Transverse colon (tissue), 4 donors: ENCODE measurements at regions not wholly inside any gene's neighbourhood (a gene's known extent, or its start where the extent isn't known, plus 50 kb on each side); places are given as distances from the start of the nearest gene placed in this dataset.
A peak's percentile ranks its signal among the peaks of the same experiment; 100 is the strongest.

Source experiments
- DNase-seq: peaks from one replicate; pipeline ENCODE4 v3.0.0-alpha.2; 2019
- H3K27ac ChIP-seq, 4 donors: fragments of 200-600 bp; sonication (generic); 2 replicates each; pipeline ENCODE4 v1.5.1; 2016 to 2018; ENCODE audit warnings: inconsistent platforms in 4 of 4
- H3K27me3 ChIP-seq: fragments of 200-600 bp; sonication (generic); 2 replicates; pipeline ENCODE4 v1.5.1; 2017; ENCODE audit warnings: inconsistent platforms
- H3K36me3 ChIP-seq, 4 donors: fragments of 200-600 bp; sonication (generic); 2 replicates each; pipeline ENCODE4 v1.5.1; 2017 to 2019; ENCODE audit warnings: inconsistent platforms in 4 of 4
- H3K4me1 ChIP-seq, 4 donors: fragments of 200-600 bp; sonication (generic); 2 replicates each; pipeline ENCODE4 v1.5.1; 2017 to 2020; ENCODE audit warnings: inconsistent platforms in 4 of 4
- H3K4me3 ChIP-seq, 4 donors: fragments of 200-600 bp; sonication (generic); 1 replicate in 1 of 4; 2 replicates in 3 of 4; pipeline versions ENCODE4 v1.5.1 to v1.6.1; 2017 to 2019; ENCODE audit warnings: inconsistent platforms in 4 of 4
- H3K9me3 ChIP-seq, 2 donors: fragments of 200-600 bp; sonication (generic); 2 replicates each; pipeline ENCODE4 v1.5.1; 2017 to 2019; ENCODE audit warnings: inconsistent platforms in 2 of 2
- EP300 ChIP-seq: sonication (generic); formaldehyde crosslinking; IDR thresholded peaks from one replicate; pipeline ENCODE4 v1.6.1; 2017; ENCODE audit warnings: antibody characterized with exemption, low read depth
- POLR2A ChIP-seq: fragments of 450-650 bp; IDR thresholded peaks from one replicate; pipeline ENCODE4 v1.6.1; 2016; ENCODE audit warnings: antibody characterized with exemption, mild to moderate bottlenecking, moderate library complexity
- POLR2AphosphoS5 ChIP-seq, 3 donors: sonication (generic); formaldehyde crosslinking; IDR thresholded peaks; one replicate each; pipeline ENCODE4 v1.6.1; 2016; ENCODE audit warnings: antibody characterized with exemption in 3 of 3
- WGBS, 2 donors: methylation state at CpG; one replicate each; pipeline ENCODE4 v1.1.5; 2018; ENCODE audit warnings: low coverage in 1 of 2; 5-methylcytosine and 5-hydroxymethylcytosine counted together
- in situ Hi-C, 4 donors: fragments of 200-750 bp; cut with MboI; loops; one replicate each; pipeline versions ENCODE4 v1.15.0 to v1.15.1; 2017; ENCODE audit warnings: low sequenced_read_pairs in 3 of 4, low pct_ligation_motif_present in 1 of 4, low pct_unique_long_range_greater_than_20kb in 1 of 4
- intact Hi-C: fragments of 100-400 bp; cut with DNase I; formaldehyde crosslinking; loops from one replicate; pipeline ENCODE4 v1.15.1; 2023; ENCODE audit warnings: low total_unique reads
- TF ChIP-seq, protein P1 (sequence below), 5 experiments: fragments of 200-600 bp in 3 of 5; fragments of 450-650 bp in 2 of 5; sonication (generic) in 3 of 5; IDR thresholded peaks; 1 replicate in 2 of 5; 2 replicates in 3 of 5; pipeline ENCODE4 v1.5.1; 2016 to 2017; ENCODE audit warnings: antibody characterized with exemption in 5 of 5, inconsistent platforms in 3 of 5, mild to moderate bottlenecking in 2 of 5, moderate library complexity in 1 of 5

DNA sequence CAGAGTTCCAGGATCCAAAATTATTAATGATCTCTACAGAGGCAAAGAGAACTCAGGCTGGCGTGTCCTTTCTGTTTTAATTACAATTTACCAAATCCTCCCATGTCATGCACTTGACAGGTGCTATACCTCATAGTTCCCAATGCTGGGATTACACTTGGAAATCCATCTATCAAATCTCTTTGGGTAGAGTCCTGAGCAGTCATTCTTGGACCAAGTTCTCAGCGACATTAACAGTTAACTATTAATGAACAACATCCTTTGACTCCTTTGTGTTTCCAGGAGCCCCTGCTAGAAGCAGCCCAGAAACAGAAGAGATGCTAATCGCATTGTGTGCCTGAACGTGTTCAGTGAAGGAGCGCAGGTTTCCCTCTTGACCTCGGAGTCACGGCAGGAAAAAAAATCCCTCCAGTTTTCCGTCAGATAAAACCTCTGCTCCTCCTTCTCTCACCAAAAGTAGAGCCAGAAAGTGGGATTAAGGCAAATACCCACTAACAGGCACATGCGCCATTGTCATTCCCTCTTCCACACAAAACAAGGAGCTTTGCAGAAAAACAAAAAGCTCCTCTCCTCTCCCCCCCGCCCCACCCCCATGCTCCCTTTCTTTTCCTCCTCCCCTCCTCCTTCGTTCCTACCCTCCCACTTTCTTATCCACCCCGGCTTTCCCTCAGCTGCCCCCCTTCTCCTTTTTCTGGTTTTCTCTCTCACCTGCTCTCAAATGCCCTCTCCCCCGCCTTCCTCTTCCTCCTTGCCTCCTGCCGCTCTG is 224.7 kb downstream of the ZIC5 start:
- no peak overlapping the region for H3K4me3 ChIP-seq
- no peaks in the 10 kb centered on the region for H3K27me3 ChIP-seq
- no peaks in the 10 kb centered on the region for H3K9me3 ChIP-seq
- peaks cover 0 to 23% (median 10%) of the 10 kb centered on the region in 4 donors for H3K4me1 ChIP-seq
- WGBS, 2 donors, result 68 to 70% methylated on average over 13 to 14 of the region's 14 CpGs
- H3K27ac ChIP-seq, result no peak overlapping the region
- H3K36me3 ChIP-seq, result no peaks in the 10 kb centered on the region
- no peak for DNase-seq
- in situ Hi-C loops (no loop called here), intact Hi-C loops (no loop called here)
- no peak for TF ChIP-seq POLR2A
- TF ChIP-seq, protein P1, sequence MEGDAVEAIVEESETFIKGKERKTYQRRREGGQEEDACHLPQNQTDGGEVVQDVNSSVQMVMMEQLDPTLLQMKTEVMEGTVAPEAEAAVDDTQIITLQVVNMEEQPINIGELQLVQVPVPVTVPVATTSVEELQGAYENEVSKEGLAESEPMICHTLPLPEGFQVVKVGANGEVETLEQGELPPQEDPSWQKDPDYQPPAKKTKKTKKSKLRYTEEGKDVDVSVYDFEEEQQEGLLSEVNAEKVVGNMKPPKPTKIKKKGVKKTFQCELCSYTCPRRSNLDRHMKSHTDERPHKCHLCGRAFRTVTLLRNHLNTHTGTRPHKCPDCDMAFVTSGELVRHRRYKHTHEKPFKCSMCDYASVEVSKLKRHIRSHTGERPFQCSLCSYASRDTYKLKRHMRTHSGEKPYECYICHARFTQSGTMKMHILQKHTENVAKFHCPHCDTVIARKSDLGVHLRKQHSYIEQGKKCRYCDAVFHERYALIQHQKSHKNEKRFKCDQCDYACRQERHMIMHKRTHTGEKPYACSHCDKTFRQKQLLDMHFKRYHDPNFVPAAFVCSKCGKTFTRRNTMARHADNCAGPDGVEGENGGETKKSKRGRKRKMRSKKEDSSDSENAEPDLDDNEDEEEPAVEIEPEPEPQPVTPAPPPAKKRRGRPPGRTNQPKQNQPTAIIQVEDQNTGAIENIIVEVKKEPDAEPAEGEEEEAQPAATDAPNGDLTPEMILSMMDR (IDR thresholded peaks at IDR 0.05), result no peak

DNA sequence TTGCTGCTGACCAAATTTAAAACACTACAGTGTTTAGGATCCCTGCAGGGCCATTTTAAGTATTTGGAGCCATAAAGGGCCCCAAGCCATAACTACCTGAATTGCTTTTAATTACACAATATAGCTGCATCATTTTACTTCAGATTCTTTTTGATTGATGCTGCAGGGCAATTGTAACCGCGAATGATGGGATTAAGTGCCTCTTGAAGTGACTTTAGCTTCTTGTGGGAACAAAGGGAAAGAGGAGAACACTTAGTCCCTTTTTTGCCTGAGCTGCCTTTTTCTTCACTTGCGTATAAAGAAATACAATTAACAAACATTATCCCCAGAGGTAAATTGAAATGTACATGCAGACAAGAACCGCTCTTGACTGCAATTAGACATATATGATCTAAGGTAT is 228.5 kb downstream of the ZIC5 start:
- Histone ChIP-seq H3K36me3 (no peaks in the 10 kb centered on the region), H3K27ac (peak overlapping the region in 1 of 4 donors; percentile 58), H3K9me3 (no peaks in the 10 kb centered on the region), H3K4me3 (no peak overlapping the region), H3K27me3 (no peaks in the 10 kb centered on the region), H3K4me1 (peaks cover 0 to 20% (median 11%) of the 10 kb centered on the region in 4 donors)
- TF ChIP-seq EP300, result no peak
- TF ChIP-seq POLR2A, result no peak
- TF ChIP-seq POLR2AphosphoS5 (IDR thresholded peaks at IDR 0.05), result no peak
- TF ChIP-seq, protein P1 (IDR thresholded peaks at IDR 0.05), result no peak
- intact Hi-C loops, result no loop called here
- DNase-seq, result no peak
- in situ Hi-C loops, result no loop called here
- WGBS, 2 donors, result 65 to 79% methylated on average over 2 to 4 of the region's 4 CpGs

DNA sequence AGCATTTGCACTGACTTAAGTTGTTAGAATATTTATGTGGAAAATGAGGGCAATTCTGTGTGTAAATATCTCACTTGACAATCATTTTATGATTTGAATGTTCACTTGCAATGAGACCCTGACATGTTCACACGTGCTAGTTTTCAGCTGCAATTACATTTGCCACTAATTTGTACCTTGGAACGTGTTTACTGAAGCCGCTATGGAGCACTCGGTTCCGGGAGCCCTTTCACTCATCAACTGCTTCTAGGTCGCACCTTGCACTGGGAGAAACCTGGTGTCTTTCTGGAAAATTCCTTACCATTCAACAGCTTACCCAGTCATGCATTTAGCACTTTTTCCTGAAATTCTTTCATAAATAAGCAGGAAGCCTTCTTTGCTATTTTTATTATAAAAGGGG is 229.6 kb downstream of the ZIC5 start:
- no peaks in the 10 kb centered on the region for H3K27me3 ChIP-seq
- no peaks in the 10 kb centered on the region for H3K36me3 ChIP-seq
- no peak overlapping the region for H3K4me3 ChIP-seq
- H3K27ac ChIP-seq, result peak overlapping the region; percentile 46 to 59 (median 54)
- 28 to 32% methylated on average over 5 to 6 of the region's 6 CpGs for WGBS, 2 donors
- intact Hi-C loops, result no loop called here
- TF ChIP-seq EP300, result no peak
- TF ChIP-seq, protein P1 (IDR thresholded peaks at IDR 0.05), result no peak
- TF ChIP-seq POLR2A, result no peak
- TF ChIP-seq POLR2AphosphoS5 (IDR thresholded peaks at IDR 0.05), result peak in 1 of 3 donors; percentile 41
- in situ Hi-C loops, result no loop called here
- peaks cover 0 to 20% (median 11%) of the 10 kb centered on the region in 4 donors for H3K4me1 ChIP-seq
- H3K9me3 ChIP-seq, result no peaks in the 10 kb centered on the region
- peak; percentile 54 for DNase-seq

DNA sequence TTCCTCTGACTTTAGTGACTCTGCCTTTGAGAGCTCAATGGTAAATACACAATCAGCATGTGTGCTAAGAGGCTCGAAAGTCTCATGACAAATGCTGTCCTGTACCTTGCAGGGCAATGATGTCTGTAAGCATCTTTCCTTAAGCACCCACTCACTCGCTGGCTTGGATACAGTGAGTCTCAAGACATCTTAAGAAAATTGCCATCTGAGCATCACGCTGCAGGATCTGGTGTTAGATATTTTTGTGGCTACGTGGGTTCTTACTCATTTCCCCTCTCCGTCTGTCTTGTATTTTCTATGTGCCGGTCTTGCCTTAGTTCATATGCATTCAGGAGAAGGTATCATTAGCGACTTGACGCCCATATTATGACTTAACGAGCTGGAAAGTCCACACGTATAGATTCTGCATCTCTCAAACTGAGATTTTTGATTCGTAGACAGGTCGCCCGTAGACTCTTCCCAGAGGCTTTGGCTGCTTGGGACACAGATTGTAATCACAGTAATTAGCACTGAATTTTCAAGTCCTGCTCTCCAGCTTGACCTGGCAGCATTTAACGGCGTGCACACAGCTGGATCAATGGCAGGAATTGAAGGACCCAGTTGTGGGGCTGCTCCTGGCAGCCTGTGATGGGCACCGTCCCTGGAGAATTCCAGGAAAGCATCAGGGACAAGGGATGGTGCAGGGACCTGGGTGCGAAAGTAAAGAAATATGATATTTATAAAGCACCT is 231.2 kb downstream of the ZIC5 start:
- in situ Hi-C loops (no loop called here), intact Hi-C loops (no loop called here)
- Histone ChIP-seq H3K4me3 (no peak overlapping the region), H3K27me3 (no peaks in the 10 kb centered on the region), H3K4me1 (peaks cover 0 to 20% (median 11%) of the 10 kb centered on the region in 4 donors), H3K27ac (no peak overlapping the region), H3K36me3 (no peaks in the 10 kb centered on the region), H3K9me3 (no peaks in the 10 kb centered on the region)
- TF ChIP-seq, protein P1 (IDR thresholded peaks at IDR 0.05), result no peak
- TF ChIP-seq POLR2A (no peak), EP300 (no peak), POLR2AphosphoS5 (IDR thresholded peaks at IDR 0.05) (no peak)
- WGBS, 2 donors, result 83 to 100% methylated on average over 2 to 17 of the region's 17 CpGs
- DNase-seq, result no peak
